ENCODE measurements at regions not wholly inside any gene's neighbourhood (a gene's known extent, or its start where the extent isn't known, plus 50 kb on each side); places are given as distances from the start of the nearest gene placed in this dataset.
"Not testable (repeated sequence)": the region's sequence is repeated elsewhere in the genome, so short reads cannot be mapped to it uniquely, and the experiment has no call there.

GRCh38 chr14:95597784-95598211 lies 62.9 kb downstream of the GLRX5 start:
- DNase-seq (ENCODE audit: low read depth), result peak; percentile 20

GRCh38 chr14:95601650-95602049 lies 66.8 kb downstream of the GLRX5 start:
- DNase-seq (ENCODE audit: low read depth), result no peak

- DNase-seq (ENCODE audit: low read depth), result no peak
These were observed 68.6 kb downstream of the GLRX5 start for GRCh38 chr14:95603415-95603814.

GRCh38 chr14:95606266-95606665 lies 71.4 kb downstream of the GLRX5 start:
- no peak for DNase-seq (ENCODE audit: low read depth)

GRCh38 chr14:95608637-95609235 lies 73.9 kb downstream of the GLRX5 start:
- no peak for DNase-seq (ENCODE audit: low read depth)

GRCh38 chr14:95609398-95609990 lies 74.6 kb downstream of the GLRX5 start:
- DNase-seq (ENCODE audit: low read depth), result peak; percentile 6

- no peak for DNase-seq (ENCODE audit: low read depth)
These were observed 74.8 kb upstream of the TCL1B start for GRCh38 chr14:95611293-95611880.

GRCh38 chr14:95614349-95614748 lies 71.9 kb upstream of the TCL1B start:
- DNase-seq (ENCODE audit: low read depth), result no peak

GRCh38 chr14:95616745-95617144 lies 69.5 kb upstream of the TCL1B start:
- no peak for DNase-seq (ENCODE audit: low read depth)

GRCh38 chr14:95619785-95620417 lies 66.3 kb upstream of the TCL1B start:
- no peak for DNase-seq (ENCODE audit: low read depth)

GRCh38 chr14:95620659-95621059 lies 65.6 kb upstream of the TCL1B start:
- DNase-seq (ENCODE audit: low read depth), result no peak

GRCh38 chr14:95623195-95623594 lies 63.0 kb upstream of the TCL1B start:
- no peak for DNase-seq (ENCODE audit: low read depth)

- not testable (repeated sequence) for DNase-seq (ENCODE audit: low read depth)
These were observed 60.5 kb upstream of the TCL1B start for GRCh38 chr14:95625710-95626109.

- no peak for DNase-seq (ENCODE audit: low read depth)
These were observed 51.2 kb upstream of the TCL1B start for GRCh38 chr14:95635051-95635450.
